NK-92 treated with Interleukin-12 subunit alpha and Interleukin-12 subunit beta, amount 100 ng/mL, for 24 hours (cell line): ENCODE measurements at regions not wholly inside any gene's neighbourhood (a gene's known extent, or its start where the extent isn't known, plus 50 kb on each side); places are given as distances from the start of the nearest gene placed in this dataset.
"Not testable (repeated sequence)": the region's sequence is repeated elsewhere in the genome, so short reads cannot be mapped to it uniquely, and the experiment has no call there.

ENCODE experiments used
- DNase-seq: peaks from one replicate; lab custom pipeline; 2025; lab: John Stamatoyannopoulos, UW

GRCh38 chr16:65727534-65728137, 605.8 kb upstream of the CDH11 start:
- DNase-seq, result no peak

DNA sequence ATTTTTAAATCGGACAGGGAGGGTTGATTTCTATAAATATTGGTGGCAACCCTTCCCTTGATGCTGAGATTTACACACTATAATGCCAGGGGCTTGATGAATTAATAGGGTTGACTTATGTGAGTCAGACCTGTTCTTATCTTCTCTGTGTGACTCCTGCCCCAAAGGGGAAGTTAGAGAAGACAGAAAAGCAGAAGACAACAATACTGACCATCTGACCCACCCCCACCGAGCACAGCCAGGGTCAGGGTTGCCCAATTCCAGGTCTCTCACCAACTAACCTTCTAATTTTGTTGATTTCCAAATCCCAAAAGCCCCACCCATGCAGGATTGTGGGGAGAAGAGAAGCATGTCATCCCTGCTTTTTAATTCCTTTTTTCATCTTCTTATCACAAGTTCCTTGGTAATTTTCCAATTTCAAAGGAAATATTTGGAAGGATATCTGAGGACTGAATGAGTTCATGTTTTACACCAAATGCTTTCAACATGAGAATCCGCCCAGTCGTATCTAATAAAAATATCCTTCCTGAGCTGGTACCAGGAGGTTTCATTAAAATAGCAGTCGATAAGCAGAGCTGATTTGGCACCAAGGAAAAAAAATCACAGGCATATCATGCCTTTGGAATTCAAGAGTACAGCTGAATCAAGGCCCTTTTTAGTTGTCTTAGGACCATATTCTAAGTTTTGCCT, 603.4 kb upstream of the CDH11 start:
- no peak for DNase-seq

GRCh38 chr16:65722429-65722828, 600.6 kb upstream of the CDH11 start:
- no peak for DNase-seq

DNA sequence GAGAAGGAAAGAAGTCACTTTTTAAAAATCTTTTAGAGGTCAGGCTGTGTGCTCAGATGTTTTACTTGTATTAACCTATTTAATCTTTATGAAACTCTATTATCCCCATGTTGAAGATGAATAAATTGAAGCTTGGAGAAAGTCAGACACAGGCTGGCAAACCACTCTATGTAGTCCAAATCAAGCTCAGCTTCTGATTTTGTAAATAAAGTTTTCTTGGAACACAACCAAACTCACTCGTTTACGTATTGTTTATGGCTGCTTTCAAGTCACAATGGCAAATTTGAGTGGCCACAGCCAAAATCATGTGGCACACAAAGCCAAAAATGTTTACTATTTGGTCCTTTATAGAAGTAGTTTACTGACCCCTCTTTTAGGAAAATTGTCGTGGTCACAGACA, 596.0 kb upstream of the CDH11 start:
- no peak for DNase-seq

- DNase-seq, result no peak
Observed at GRCh38 chr16:65716737-65717700, 595.2 kb upstream of the CDH11 start.

- no peak for DNase-seq
Observed at GRCh38 chr16:65713181-65713808, 591.4 kb upstream of the CDH11 start.

DNA sequence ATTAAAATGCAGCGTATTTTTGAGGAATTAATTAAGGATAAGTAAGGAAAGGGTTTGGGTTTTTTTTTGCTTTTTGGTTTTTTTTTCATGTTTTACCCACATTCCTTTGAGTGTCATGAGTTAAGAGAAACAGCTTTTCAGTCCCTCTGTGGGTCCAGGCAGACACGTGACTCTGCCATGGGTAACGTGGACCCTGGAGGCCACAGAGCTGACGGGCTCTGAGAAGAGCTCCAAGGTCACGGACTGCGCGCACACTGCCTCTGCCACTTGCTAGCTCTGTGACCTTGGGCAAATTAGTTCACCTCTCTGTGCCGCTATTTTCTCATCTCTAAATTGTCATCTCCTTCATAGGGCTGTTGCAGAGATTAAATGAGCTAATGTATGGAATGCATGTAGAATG, 588.2 kb upstream of the CDH11 start:
- DNase-seq, result no peak

GRCh38 chr16:65704866-65705265, 583.0 kb upstream of the CDH11 start:
- no peak for DNase-seq

DNA sequence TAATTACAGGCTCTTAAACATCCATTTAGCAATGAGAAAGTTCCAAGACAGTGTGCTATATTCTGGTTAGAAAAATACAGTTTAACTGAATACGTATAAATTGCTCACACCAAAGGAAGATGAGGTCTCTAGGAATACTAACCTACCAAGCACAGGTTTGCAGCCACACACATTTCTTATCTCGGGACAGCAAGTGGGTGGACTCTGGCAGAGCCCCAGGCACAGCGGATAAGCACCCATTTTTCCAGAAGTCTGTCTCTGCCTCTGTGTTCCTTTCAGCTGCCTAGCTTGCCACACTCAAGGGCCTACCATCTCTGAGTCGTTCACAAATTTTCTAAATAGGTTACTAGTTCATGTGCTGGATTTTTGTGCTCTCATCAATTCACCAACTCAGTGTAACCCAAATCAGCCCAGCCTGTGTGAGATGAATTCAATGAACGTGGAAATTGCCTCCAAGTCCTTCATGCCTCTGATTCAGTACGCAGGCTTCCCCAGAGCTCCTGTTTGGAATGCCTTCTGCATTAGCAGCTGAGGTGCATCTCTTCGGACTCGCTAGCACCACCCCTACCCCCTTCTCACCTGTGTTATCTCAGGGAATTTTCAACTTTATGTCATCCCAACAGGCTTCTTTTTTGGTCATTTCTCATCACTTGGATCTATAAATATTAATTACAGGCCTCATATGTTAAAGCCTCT, 581.0 kb upstream of the CDH11 start:
- no peak for DNase-seq

GRCh38 chr16:65700596-65700995, 578.7 kb upstream of the CDH11 start:
- no peak for DNase-seq

GRCh38 chr16:65698791-65699321, 577.0 kb upstream of the CDH11 start:
- DNase-seq, result no peak

- DNase-seq, result no peak
Observed at GRCh38 chr16:65697521-65697920, 575.7 kb upstream of the CDH11 start.

DNA sequence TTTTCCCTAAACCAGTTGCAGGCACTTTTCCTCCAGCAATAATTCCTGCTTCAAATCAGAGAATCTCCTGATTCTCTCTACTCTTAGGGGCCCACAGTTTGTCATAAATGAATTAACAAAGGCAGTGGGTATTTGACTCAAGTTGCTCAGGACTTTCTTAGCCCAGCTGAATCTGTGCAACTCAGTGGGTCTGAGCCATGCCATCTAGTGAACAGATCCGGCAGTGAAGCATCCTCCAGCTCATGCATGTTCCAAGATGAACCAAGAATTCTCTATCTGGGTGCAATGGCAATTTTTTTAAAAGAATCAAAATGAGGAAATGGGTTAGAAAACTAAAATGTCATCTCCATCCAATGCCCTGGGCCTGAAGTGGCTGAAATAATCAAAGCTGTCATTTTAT, 575.2 kb upstream of the CDH11 start:
- DNase-seq, result no peak

DNA sequence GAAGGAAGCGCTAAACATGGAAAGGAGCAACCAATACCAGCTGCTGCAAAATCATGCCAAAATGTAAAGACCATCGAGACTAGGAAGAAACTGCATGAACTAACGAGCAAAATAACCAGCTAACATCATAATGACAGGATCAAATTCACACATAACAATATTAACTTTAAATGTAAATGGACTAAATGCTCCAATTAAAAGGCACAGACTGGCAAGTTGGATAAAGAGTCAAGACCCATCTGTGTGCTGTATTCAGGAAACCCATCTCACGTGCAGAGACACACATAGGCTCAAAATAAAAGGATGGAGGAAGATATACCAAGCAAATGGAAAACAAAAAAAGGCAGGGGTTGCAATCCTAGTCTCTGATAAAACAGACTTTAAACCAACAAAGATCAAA, 570.0 kb upstream of the CDH11 start:
- not testable (repeated sequence) for DNase-seq

- DNase-seq, result no peak
Observed at GRCh38 chr16:65689726-65690125, 567.9 kb upstream of the CDH11 start.

- no peak for DNase-seq
Observed at GRCh38 chr16:65688301-65688700, 566.4 kb upstream of the CDH11 start.

- no peak for DNase-seq
Observed at GRCh38 chr16:65684230-65684629, 562.4 kb upstream of the CDH11 start.

DNA sequence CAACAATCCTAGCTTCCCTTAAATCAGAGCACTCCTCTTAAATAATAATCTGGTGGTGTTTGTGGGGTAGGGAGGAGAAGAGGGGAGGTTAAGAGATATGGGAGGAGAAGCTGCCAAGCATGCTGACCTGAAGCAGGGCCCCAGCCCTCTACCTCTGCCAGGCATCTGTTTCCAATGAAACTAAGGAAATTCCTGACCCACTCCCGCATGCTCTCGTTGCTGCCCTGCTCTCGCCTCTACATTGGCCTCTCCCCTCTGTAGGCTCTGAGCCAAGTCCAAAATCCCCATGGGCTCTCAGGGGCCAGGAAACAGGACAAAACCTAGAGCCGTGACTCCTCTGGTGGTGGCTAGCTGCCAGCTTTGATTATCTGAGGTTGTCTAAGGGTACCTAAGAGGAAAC, 559.5 kb upstream of the CDH11 start:
- DNase-seq, result no peak

DNA sequence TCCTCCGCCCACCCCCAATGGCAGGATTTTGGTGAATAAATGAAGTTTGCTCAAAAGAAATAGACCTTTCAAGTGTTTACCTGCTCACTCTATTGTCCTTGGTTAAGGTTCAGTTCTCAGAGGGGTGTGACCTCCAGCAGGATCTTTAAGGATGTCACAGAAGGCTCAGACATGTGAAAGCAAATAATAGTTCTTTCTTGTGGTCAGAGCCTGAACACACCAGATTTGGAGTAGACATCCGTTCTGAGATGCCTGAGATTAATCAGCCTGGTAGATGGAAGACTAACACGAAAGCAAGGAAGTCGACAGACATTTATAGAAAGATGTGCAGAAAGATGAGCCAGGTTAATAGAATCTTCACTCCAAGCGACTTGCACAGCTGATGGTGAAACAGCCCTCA, 557.9 kb upstream of the CDH11 start:
- DNase-seq, result no peak

GRCh38 chr16:65675161-65675560, 553.3 kb upstream of the CDH11 start:
- no peak for DNase-seq

- no peak for DNase-seq
Observed at GRCh38 chr16:65672960-65673359, 551.1 kb upstream of the CDH11 start.

DNA sequence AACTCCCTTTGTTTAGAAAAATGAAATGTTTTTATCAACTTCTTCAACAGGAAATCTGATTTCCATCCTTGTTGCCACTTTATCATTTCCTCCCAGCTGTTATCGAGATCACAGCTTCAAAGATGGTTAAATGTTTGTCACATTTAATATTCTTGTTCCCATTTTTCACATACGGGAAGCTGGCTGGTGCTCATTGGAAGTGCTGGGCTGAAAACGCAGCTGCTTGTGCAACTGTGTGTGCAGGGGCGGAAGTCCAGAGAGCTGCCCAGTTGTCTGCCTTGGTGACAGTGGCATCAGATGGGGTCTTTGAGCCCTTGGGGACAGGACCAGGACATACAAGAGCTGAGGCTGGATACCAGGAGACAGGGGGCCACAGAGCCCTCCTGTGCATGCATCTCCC, 549.2 kb upstream of the CDH11 start:
- DNase-seq, result no peak
